BJ (cell line): ENCODE measurements at regions not wholly inside any gene's neighbourhood (a gene's known extent, or its start where the extent isn't known, plus 50 kb on each side); places are given as distances from the start of the nearest gene placed in this dataset.
"Not testable (repeated sequence)": the region's sequence is repeated elsewhere in the genome, so short reads cannot be mapped to it uniquely, and the experiment has no call there.

ENCODE experiments used
- CTCF ChIA-PET: fragments of 350-600 bp; formaldehyde crosslinking; extraction: SDS; loops from one replicate; lab custom pipeline; 2021; ENCODE audit warnings: antibody characterized with exemption, inconsistent platforms; lab: Yijun Ruan, JAX
- POLR2A ChIA-PET: fragments of 300-600 bp; sonication (Branson Sonifier 250); formaldehyde crosslinking; extraction: SDS; loops from one replicate; lab custom pipeline; 2021; ENCODE audit warnings: antibody characterized with exemption; lab: Charles Lee
- DNase-seq: peaks from one replicate; pipeline ENCODE4 v3.0.0-alpha.2; 2011; ENCODE audit warnings: low read depth
- H3K27me3 ChIP-seq: 2 replicates; pipeline ENCODE4 v1.6.0; 2011; ENCODE audit warnings: low read length; ENCODE audit not compliant: control insufficient read depth, insufficient read depth
- H3K36me3 ChIP-seq: 2 replicates; pipeline ENCODE4 v1.5.1; 2011; ENCODE audit warnings: low read length; ENCODE audit not compliant: control insufficient read depth, insufficient read depth
- H3K4me3 ChIP-seq: 2 replicates; pipeline ENCODE4 v1.5.1; 2011; ENCODE audit warnings: low read depth, mild to moderate bottlenecking, control low read depth, low read length
- CTCF ChIP-seq: IDR thresholded peaks from 2 replicates; pipeline ENCODE4 v1.5.1; 2011; ENCODE audit warnings: low read depth, mild to moderate bottlenecking, control low read depth, inconsistent platforms, low read length, moderate library complexity; ENCODE audit not compliant: insufficient read depth

GRCh38 chr6:139981066-139981624 is 606.7 kb upstream of the CITED2 start:
- ChIA-PET POLR2A (interaction anchor here (1.3 kb wide), 1 partner anchor 482 kb away, joined by 4 read pairs; no protein-coding TSS in a partner anchor), CTCF (interaction anchor here (0.6 to 1.8 kb wide), 5 partner anchors 9 to 611 kb away, joined by 3 to 4 read pairs (median 3); no protein-coding TSS in a partner anchor)
- H3K27me3 ChIP-seq = no peaks in the 10 kb centered on the region
- no peak overlapping the region for H3K4me3 ChIP-seq
- no peak for TF ChIP-seq CTCF
- no peaks in the 10 kb centered on the region; the same call in 1 of the 2 replicates for H3K36me3 ChIP-seq
- DNase-seq = no peak

- DNase-seq, H3K27me3 ChIP-seq, H3K4me3 ChIP-seq, H3K36me3 ChIP-seq: not testable (repeated sequence)
- CTCF ChIA-PET = interaction anchor here (0.6 to 1.8 kb wide), 4 partner anchors 9 to 482 kb away, joined by 3 to 4 read pairs (median 3); no protein-coding TSS in a partner anchor
- POLR2A ChIA-PET = interaction anchor here (0.6 to 1.3 kb wide), 3 partner anchors 72 to 482 kb away, joined by 3 to 4 read pairs (median 3); no protein-coding TSS in a partner anchor
Observed at GRCh38 chr6:139980631-139981030, 606.2 kb upstream of the CITED2 start.

GRCh38 chr6:139979021-139979725 is 604.7 kb upstream of the CITED2 start:
- TF ChIP-seq CTCF = no peak
- no peak for DNase-seq
- Histone ChIP-seq H3K36me3 (no peaks in the 10 kb centered on the region; the same call in 1 of the 2 replicates), H3K4me3 (no peak overlapping the region), H3K27me3 (no peaks in the 10 kb centered on the region)
- CTCF ChIA-PET = interaction anchor here (0.6 to 1.0 kb wide), 2 partner anchors 13 to 94 kb away, joined by 3 to 4 read pairs; no protein-coding TSS in a partner anchor
- POLR2A ChIA-PET = no interaction called here

GRCh38 chr6:139977887-139978332 is 603.5 kb upstream of the CITED2 start:
- ChIA-PET POLR2A (interaction anchor here (0.8 to 1.5 kb wide), 2 partner anchors 206 to 608 kb away, joined by 3 to 4 read pairs; no protein-coding TSS in a partner anchor), CTCF (no interaction called here)
- DNase-seq = peak; percentile 57
- Histone ChIP-seq H3K36me3 (no peaks in the 10 kb centered on the region; the same call in 1 of the 2 replicates), H3K27me3 (no peaks in the 10 kb centered on the region), H3K4me3 (no peak overlapping the region)
- TF ChIP-seq CTCF = no peak

GRCh38 chr6:139973669-139974344 is 599.4 kb upstream of the CITED2 start:
- POLR2A ChIA-PET = no interaction called here

More at GRCh38 chr6:139973669-139974344, 599.4 kb upstream of the CITED2 start:
- Histone ChIP-seq H3K36me3 (no peaks in the 10 kb centered on the region), H3K4me3 (no peak overlapping the region), H3K27me3 (no peaks in the 10 kb centered on the region)
- DNase-seq = peak; percentile 52
- CTCF ChIA-PET = no interaction called here
- TF ChIP-seq CTCF = no peak
